HCT116 (cell line): ENCODE measurements at regions not wholly inside any gene's neighbourhood (a gene's known extent, or its start where the extent isn't known, plus 50 kb on each side); places are given as distances from the start of the nearest gene placed in this dataset.

Experiments used
- ATAC-seq: fragments of 200-7000 bp; cut with Tn5 transposase; 2 replicates; pipeline ENCODE4 v1.9.1; 2020; ENCODE audit warnings: mild to moderate bottlenecking, moderate library complexity
- BruUV-seq: library from RNA; stranded (reverse); fragments of 400-500 nt; replicated peaks from 2 replicates; lab custom pipeline; 2021; lab: Mats Ljungman, UMichigan
- CTCF ChIA-PET: fragments of 300-600 bp; sonication (Branson Sonifier 250); formaldehyde crosslinking; loops from one replicate; lab custom pipeline; 2021; ENCODE audit warnings: antibody characterized with exemption; lab: Charles Lee
- POLR2A ChIA-PET: fragments of 300-600, 350-600 bp; sonication (Branson Sonifier 250); formaldehyde crosslinking; loops from one replicate; lab custom pipeline; 2021; ENCODE audit warnings: antibody characterized with exemption; lab: Charles Lee
- RAD21 ChIA-PET, 2 experiments: fragments of 300-600 bp; sonication (Branson Sonifier 250); formaldehyde crosslinking; loops; one replicate each; lab custom pipeline; 2023; ENCODE audit warnings: low total read pairs in 2 of 2; ENCODE audit not compliant: uncharacterized antibody in 2 of 2, unreplicated experiment in 2 of 2, low non-redundant PET in 1 of 2; lab: Charles Lee
- DNase-seq: peaks from one replicate; pipeline ENCODE4 v3.0.0-alpha.2; 2010; ENCODE audit warnings: low read depth, low spot score
- H2AFZ ChIP-seq: fragments of 200-600 bp; shearing (Covaris generic), sonication (generic); 2 replicates; pipeline ENCODE4 v1.6.1; 2017; ENCODE audit warnings: low read depth, mixed run types, mixed read lengths, antibody characterized with exemption, low read length; ENCODE audit not compliant: poor library complexity, severe bottlenecking
- H3K27ac ChIP-seq: 2 replicates; pipeline ENCODE4 v1.5.1; 2012; ENCODE audit warnings: low read depth, low read length
- H3K27me3 ChIP-seq: fragments of 200-600 bp; sonication (generic); 2 replicates; pipeline ENCODE4 v1.6.1; 2016; ENCODE audit warnings: mixed run types, low read length, mixed read lengths; ENCODE audit not compliant: insufficient read depth
- H3K36me3 ChIP-seq, 2 experiments: fragments of 200-500 bp in 1 of 2; fragments of 200-600 bp in 1 of 2; sonication (Bioruptor generic) in 1 of 2; sonication (generic) in 1 of 2; 2 replicates each; pipeline versions ENCODE4 v1.5.1 to v1.6.1; 2014 to 2016; ENCODE audit warnings: low read length in 2 of 2, inconsistent platforms in 1 of 2, mixed read lengths in 1 of 2, mixed run types in 1 of 2; ENCODE audit not compliant: insufficient read depth in 2 of 2, control insufficient read depth in 1 of 2
- H3K4me1 ChIP-seq, 2 experiments: fragments of 200-600 bp in 1 of 2; sonication (generic) in 1 of 2; 2 replicates each; pipeline versions ENCODE4 v1.5.1 to v1.6.1; 2012 to 2017; ENCODE audit warnings: low read length in 2 of 2, inconsistent platforms in 1 of 2, mild to moderate bottlenecking in 1 of 2, mixed read lengths in 1 of 2, mixed run types in 1 of 2, moderate library complexity in 1 of 2; ENCODE audit not compliant: insufficient read depth in 2 of 2, control insufficient read depth in 1 of 2
- H3K4me2 ChIP-seq: fragments of 200-600 bp; sonication (generic); 2 replicates; pipeline ENCODE4 v1.6.1; 2017; ENCODE audit warnings: mixed run types, low read length, mixed read lengths
- H3K4me3 ChIP-seq, 2 experiments: fragments of 200-600 bp in 1 of 2; sonication (generic) in 1 of 2; replicated peaks in 1 of 2; 2 replicates each; pipeline ENCODE4 v1.5.1; 2011 to 2016; ENCODE audit warnings: low read length in 2 of 2, control low read depth in 1 of 2, low read depth in 1 of 2, mild to moderate bottlenecking in 1 of 2, mixed read lengths in 1 of 2, mixed run types in 1 of 2
- H3K79me2 ChIP-seq: fragments of 200-600 bp; sonication (generic); 2 replicates; pipeline ENCODE4 v1.6.1; 2017; ENCODE audit warnings: mild to moderate bottlenecking, mixed run types, low read length, moderate library complexity, mixed read lengths; ENCODE audit not compliant: insufficient read depth
- H3K9ac ChIP-seq: fragments of 200-600 bp; sonication (generic); 2 replicates; pipeline ENCODE4 v1.6.1; 2016; ENCODE audit warnings: low read length, mixed read lengths
- H3K9me2 ChIP-seq: fragments of 200-600 bp; sonication (generic), shearing (Covaris generic); 2 replicates; pipeline ENCODE4 v1.6.1; 2017; ENCODE audit warnings: mixed run types, mild to moderate bottlenecking, moderate library complexity; ENCODE audit not compliant: insufficient read depth
- H3K9me3 ChIP-seq, 2 experiments: fragments of 200-500 bp in 1 of 2; fragments of 200-600 bp in 1 of 2; sonication (Bioruptor generic) in 1 of 2; sonication (generic) in 1 of 2; 2 replicates each; pipeline ENCODE4 v1.6.1; 2014 to 2017; ENCODE audit warnings: low read length in 2 of 2, mixed read lengths in 2 of 2, inconsistent platforms in 1 of 2, low read depth in 1 of 2, mild to moderate bottlenecking in 1 of 2, mixed run types in 1 of 2, moderate library complexity in 1 of 2; ENCODE audit not compliant: control insufficient read depth in 1 of 2, insufficient read depth in 1 of 2
- H4K20me1 ChIP-seq: fragments of 200-600 bp; sonication (generic), shearing (Covaris generic); 2 replicates; pipeline ENCODE4 v1.6.1; 2017; ENCODE audit warnings: mixed run types, mild to moderate bottlenecking, moderate library complexity; ENCODE audit not compliant: insufficient read depth
- CBX3 ChIP-seq: IDR thresholded peaks from 2 replicates; pipeline ENCODE4 v1.6.1; 2012; ENCODE audit warnings: low read depth
- CTCF ChIP-seq, 3 experiments: fragments of 200-600 bp in 1 of 3; sonication (generic) in 1 of 3; IDR thresholded peaks in 2 of 3; conservative IDR thresholded peaks in 1 of 3; 2 replicates each; pipeline ENCODE4 v1.5.1; 2012 to 2017; ENCODE audit warnings: low read depth in 2 of 3, low read length in 2 of 3, antibody characterized with exemption in 1 of 3, borderline replicate concordance in 1 of 3, control low read depth in 1 of 3, mild to moderate bottlenecking in 1 of 3, mixed read lengths in 1 of 3, mixed run types in 1 of 3, moderate library complexity in 1 of 3; ENCODE audit not compliant: insufficient read depth in 1 of 3
- EGR1 ChIP-seq: IDR thresholded peaks from 2 replicates; pipeline ENCODE4 v1.6.1; 2012; ENCODE audit warnings: low read depth
- ELF1 ChIP-seq: IDR thresholded peaks from 2 replicates; pipeline ENCODE4 v1.6.1; 2012; ENCODE audit warnings: low read depth, borderline replicate concordance
- EZH2phosphoT487 ChIP-seq: fragments of 200-600 bp; IDR thresholded peaks from 2 replicates; pipeline ENCODE4 v1.6.1; 2018; ENCODE audit warnings: antibody characterized with exemption, borderline replicate concordance
- JUND ChIP-seq: IDR thresholded peaks from 2 replicates; pipeline ENCODE4 v1.6.1; 2012
- MAX ChIP-seq: IDR thresholded peaks from 2 replicates; pipeline ENCODE4 v1.6.1; 2012
- REST ChIP-seq: IDR thresholded peaks from 2 replicates; pipeline ENCODE4 v1.6.1; 2012; ENCODE audit warnings: low read depth
- SIN3A ChIP-seq: IDR thresholded peaks from 2 replicates; pipeline ENCODE4 v1.6.1; 2012; ENCODE audit warnings: low read depth
- SP1 ChIP-seq: IDR thresholded peaks from 2 replicates; pipeline ENCODE4 v1.6.1; 2012; ENCODE audit warnings: low read depth
- SRF ChIP-seq: IDR thresholded peaks from 2 replicates; pipeline ENCODE4 v1.6.1; 2012; ENCODE audit warnings: low read depth
- TCF7L2 ChIP-seq: IDR thresholded peaks from 2 replicates; pipeline ENCODE4 v1.7.0; 2011; ENCODE audit warnings: borderline replicate concordance, inconsistent platforms; ENCODE audit not compliant: insufficient read depth, insufficient read length; ENCODE audit errors: extremely low read depth
- YY1 ChIP-seq: IDR thresholded peaks from 2 replicates; pipeline ENCODE4 v1.6.1; 2011; ENCODE audit warnings: low read length, low read depth, moderate library complexity, mild to moderate bottlenecking; ENCODE audit not compliant: insufficient replicate concordance; ENCODE audit errors: extremely low read depth
- ZBTB33 ChIP-seq: IDR thresholded peaks from 2 replicates; pipeline ENCODE4 v1.6.1; 2011; ENCODE audit warnings: mild to moderate bottlenecking, low read length, moderate library complexity; ENCODE audit not compliant: insufficient replicate concordance; ENCODE audit errors: extremely low read depth
- ZNF274 ChIP-seq: fragments of 200-500 bp; sonication (Bioruptor generic); IDR thresholded peaks from 2 replicates; pipeline ENCODE4 v1.6.1; 2014; ENCODE audit warnings: mild to moderate bottlenecking, low read depth, low read length, inconsistent platforms
- intact Hi-C: fragments of 100-400 bp; cut with micrococcal nuclease; formaldehyde crosslinking; loops from 2 replicates; pipeline ENCODE4 v1.10.0; 2022

GRCh38 chr17:27081002-27081638 is 212.8 kb upstream of the WSB1 start:
- ATAC-seq (no peak), DNase-seq (no peak)
- no peak overlapping the region for H2AFZ ChIP-seq
- H3K9ac ChIP-seq = no peak overlapping the region
- no peaks in the 10 kb centered on the region for H4K20me1 ChIP-seq
- no TSS peak for BruUV-seq
- H3K4me3 ChIP-seq = no peak overlapping the region
- no peaks in the 10 kb centered on the region for H3K79me2 ChIP-seq
- no peaks in the 10 kb centered on the region for H3K27me3 ChIP-seq
- no peak overlapping the region for H3K4me2 ChIP-seq
- no peaks in the 10 kb centered on the region for H3K4me1 ChIP-seq
- H3K9me3 ChIP-seq = no peaks in the 10 kb centered on the region
- CTCF ChIA-PET = interaction anchor here (1.1 kb wide), 1 partner anchor 252 kb away, joined by 3 read pairs; no protein-coding TSS in a partner anchor
- no peaks in the 10 kb centered on the region for H3K36me3 ChIP-seq
- RAD21 ChIA-PET = no interaction called here
- H3K9me2 ChIP-seq = no peaks in the 10 kb centered on the region
- intact Hi-C loops = no loop called here
- POLR2A ChIA-PET = no interaction called here
- H3K27ac ChIP-seq = no peak overlapping the region
- TF ChIP-seq SRF (no peak), YY1 (no peak), CBX3 (no peak), REST (no peak), ZBTB33 (no peak), CTCF (IDR thresholded peaks at IDR 0.05 in 2 of 3, conservative IDR thresholded peaks at IDR 0.05 in 1 of 3; ENCODE audit: borderline replicate concordance in 1 of 3, insufficient read depth in 1 of 3, low read depth in 2 of 3, low read length in 2 of 3) (no peak), SIN3A (no peak), ZNF274 (no peak), EZH2phosphoT487 (no peak), SP1 (no peak), MAX (no peak), JUND (no peak), ELF1 (no peak), TCF7L2 (no peak), EGR1 (no peak)
